HAP-1 (cell line): ENCODE measurements at regions not wholly inside any gene's neighbourhood (a gene's known extent, or its start where the extent isn't known, plus 50 kb on each side); places are given as distances from the start of the nearest gene placed in this dataset.

Experiments used
- DNase-seq, 2 experiments: peaks; one replicate each; pipeline ENCODE4 v3.0.0-alpha.2; 2016 to 2020; ENCODE audit warnings: low spot score in 2 of 2
- H3K27me3 ChIP-seq: fragments of 250-450 bp; sonication (Bioruptor Pico); 2 replicates; pipeline ENCODE4 v1.5.1; 2020; ENCODE audit warnings: low read depth, mild to moderate bottlenecking, moderate library complexity
- H3K36me3 ChIP-seq: fragments of 250-450 bp; sonication (Bioruptor Pico); replicated peaks from 2 replicates; pipeline ENCODE4 v1.5.1; 2020; ENCODE audit warnings: mild to moderate bottlenecking
- H3K4me1 ChIP-seq: fragments of 250-450 bp; sonication (Bioruptor Pico); 2 replicates; pipeline ENCODE4 v1.5.1; 2020; ENCODE audit warnings: mild to moderate bottlenecking
- H3K4me3 ChIP-seq: fragments of 250-450 bp; sonication (Bioruptor Pico); 2 replicates; pipeline ENCODE4 v1.5.1; 2020; ENCODE audit warnings: mild to moderate bottlenecking, moderate library complexity
- H3K9me3 ChIP-seq: fragments of 250-450 bp; sonication (Bioruptor Pico); 2 replicates; pipeline ENCODE4 v1.5.1; 2020; ENCODE audit warnings: mild to moderate bottlenecking, moderate library complexity
- in situ Hi-C: fragments of 300-500 bp; cut with MboI; formaldehyde crosslinking; loops from 3 replicates; pipeline ENCODE4 v1.14.3; 2020; ENCODE audit warnings: low sequenced_read_pairs, inconsistent platforms, mixed read lengths

DNA sequence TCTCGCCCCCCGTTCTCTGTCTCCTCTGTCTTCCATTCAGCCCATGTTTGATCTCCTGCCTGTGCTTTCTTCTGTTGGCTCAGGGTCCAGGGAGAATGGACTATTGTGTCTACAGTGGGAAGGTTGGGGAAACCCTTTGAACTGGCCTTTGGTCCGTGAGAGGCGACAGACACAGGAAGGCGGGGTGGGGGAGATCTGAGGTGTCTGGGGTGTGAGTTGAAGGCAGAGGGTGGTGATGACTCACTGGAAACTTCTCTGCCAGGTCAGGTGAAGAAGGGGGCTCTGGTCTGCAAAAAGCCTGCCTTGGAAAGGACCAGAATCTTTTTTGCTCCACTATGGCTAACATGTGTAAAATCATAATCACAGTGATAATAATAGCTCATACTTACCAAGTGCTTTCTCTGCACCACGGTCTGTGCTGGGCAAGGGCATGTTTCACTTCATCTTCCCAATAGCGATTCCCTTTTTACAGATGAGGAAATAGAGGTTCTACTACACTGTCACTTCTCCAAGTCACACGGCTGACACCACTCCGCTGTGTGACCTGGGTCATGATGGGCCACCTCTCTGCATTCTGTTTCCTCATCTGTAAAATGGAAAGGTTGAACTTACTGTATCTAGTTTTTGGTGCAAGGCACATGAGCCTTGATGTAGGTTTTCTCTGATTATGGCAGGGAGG lies 99.8 kb upstream of the ALX4 start:
- in situ Hi-C loops, result no loop called here
- no peaks in the 10 kb centered on the region for H3K36me3 ChIP-seq
- DNase-seq, result no peak
- H3K4me3 ChIP-seq, result no peak overlapping the region
- H3K9me3 ChIP-seq, result no peaks in the 10 kb centered on the region
- H3K27me3 ChIP-seq, result peaks cover 6% of the 10 kb centered on the region; the same call in 1 of the 2 replicates
- no peaks in the 10 kb centered on the region for H3K4me1 ChIP-seq

- no peak for DNase-seq
Observed at GRCh38 chr11:44416776-44417175, 106.8 kb upstream of the ALX4 start.

GRCh38 chr11:44417731-44418455 lies 108.0 kb upstream of the ALX4 start:
- no peaks in the 10 kb centered on the region for H3K9me3 ChIP-seq
- no peaks in the 10 kb centered on the region for H3K36me3 ChIP-seq
- H3K4me1 ChIP-seq, result no peaks in the 10 kb centered on the region
- no peak overlapping the region for H3K4me3 ChIP-seq
- peaks cover 3% of the 10 kb centered on the region; the same call in 1 of the 2 replicates for H3K27me3 ChIP-seq
- in situ Hi-C loops, result no loop called here
- DNase-seq, result no peak

More at GRCh38 chr11:44416776-44417175, 106.8 kb upstream of the ALX4 start:
- Histone ChIP-seq H3K27me3 (peaks cover 3% of the 10 kb centered on the region; the same call in 1 of the 2 replicates), H3K4me1 (no peaks in the 10 kb centered on the region), H3K4me3 (no peak overlapping the region), H3K36me3 (no peaks in the 10 kb centered on the region), H3K9me3 (no peaks in the 10 kb centered on the region)
- in situ Hi-C loops, result no loop called here

DNA sequence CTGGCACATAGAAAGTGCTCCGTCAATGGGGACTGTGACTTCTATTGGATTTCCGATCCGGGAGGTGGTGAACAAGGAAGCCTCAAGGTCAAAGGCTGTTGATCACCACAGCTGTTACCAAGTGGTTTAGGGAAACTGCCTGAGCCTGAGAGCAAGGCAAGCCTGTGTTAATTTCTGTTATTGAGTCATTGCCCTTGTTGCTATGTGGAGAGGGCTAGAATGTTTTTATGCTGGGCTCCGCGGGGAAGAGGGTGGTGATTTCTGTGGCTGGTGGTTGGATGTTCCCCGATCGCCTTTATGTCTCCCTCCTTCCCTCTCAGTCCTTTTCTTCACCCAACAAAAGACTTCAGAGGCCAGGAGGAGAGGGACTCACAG lies 108.5 kb upstream of the ALX4 start:
- Histone ChIP-seq H3K27me3 (no peaks in the 10 kb centered on the region), H3K36me3 (no peaks in the 10 kb centered on the region), H3K9me3 (no peaks in the 10 kb centered on the region), H3K4me1 (no peaks in the 10 kb centered on the region), H3K4me3 (no peak overlapping the region)
- in situ Hi-C loops, result no loop called here
- DNase-seq, result no peak

DNA sequence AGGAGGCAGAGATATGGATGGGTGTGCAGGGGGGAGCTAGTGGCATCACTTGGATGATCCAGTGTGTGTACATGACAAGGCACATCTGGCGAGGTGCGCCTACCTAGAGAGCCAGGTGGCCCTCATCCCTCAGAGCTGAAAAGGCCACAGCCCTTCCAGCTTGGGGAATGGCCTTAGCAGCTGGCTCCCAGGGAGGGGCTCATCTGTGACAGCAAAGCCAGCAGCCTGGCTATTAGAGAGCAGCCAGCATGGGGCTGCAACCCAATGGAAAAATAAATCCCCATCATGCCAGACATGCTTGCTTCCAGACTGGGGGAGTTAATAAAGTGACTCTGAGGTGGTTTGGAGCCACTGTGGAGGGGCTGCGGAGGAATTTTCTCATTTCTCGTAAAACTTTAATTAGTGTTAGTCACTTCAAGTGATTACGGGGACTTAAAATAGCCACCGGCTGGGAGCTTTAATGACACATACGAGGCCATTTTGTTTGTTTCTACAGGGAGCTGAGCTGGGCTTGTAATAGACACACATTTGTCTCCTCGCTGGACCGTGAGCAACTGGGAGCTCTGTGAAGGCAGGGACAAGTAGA lies 111.2 kb upstream of the ALX4 start:
- no peaks in the 10 kb centered on the region for H3K4me1 ChIP-seq
- no peak for DNase-seq
- H3K4me3 ChIP-seq, result no peak overlapping the region
- no peaks in the 10 kb centered on the region for H3K9me3 ChIP-seq
- no peaks in the 10 kb centered on the region for H3K27me3 ChIP-seq
- H3K36me3 ChIP-seq, result no peaks in the 10 kb centered on the region
- in situ Hi-C loops, result no loop called here

GRCh38 chr11:44423289-44423688 lies 113.3 kb upstream of the ALX4 start:
- no peak overlapping the region for H3K4me3 ChIP-seq
- H3K27me3 ChIP-seq, result no peaks in the 10 kb centered on the region
- DNase-seq, result no peak
- in situ Hi-C loops, result no loop called here
- H3K4me1 ChIP-seq, result no peaks in the 10 kb centered on the region
- no peaks in the 10 kb centered on the region for H3K9me3 ChIP-seq
- no peaks in the 10 kb centered on the region for H3K36me3 ChIP-seq

- no peak overlapping the region for H3K4me3 ChIP-seq
- no peaks in the 10 kb centered on the region for H3K4me1 ChIP-seq
- in situ Hi-C loops, result no loop called here
- no peaks in the 10 kb centered on the region for H3K36me3 ChIP-seq
- no peaks in the 10 kb centered on the region for H3K27me3 ChIP-seq
- no peaks in the 10 kb centered on the region for H3K9me3 ChIP-seq
- DNase-seq, result no peak
Observed at GRCh38 chr11:44424841-44425240, 114.9 kb upstream of the ALX4 start.

GRCh38 chr11:44426119-44426518 lies 116.2 kb upstream of the ALX4 start:
- no peaks in the 10 kb centered on the region for H3K36me3 ChIP-seq
- H3K4me3 ChIP-seq, result no peak overlapping the region
- DNase-seq, result no peak
- in situ Hi-C loops, result no loop called here
- no peaks in the 10 kb centered on the region for H3K4me1 ChIP-seq
- H3K27me3 ChIP-seq, result no peaks in the 10 kb centered on the region
- H3K9me3 ChIP-seq, result no peaks in the 10 kb centered on the region

DNA sequence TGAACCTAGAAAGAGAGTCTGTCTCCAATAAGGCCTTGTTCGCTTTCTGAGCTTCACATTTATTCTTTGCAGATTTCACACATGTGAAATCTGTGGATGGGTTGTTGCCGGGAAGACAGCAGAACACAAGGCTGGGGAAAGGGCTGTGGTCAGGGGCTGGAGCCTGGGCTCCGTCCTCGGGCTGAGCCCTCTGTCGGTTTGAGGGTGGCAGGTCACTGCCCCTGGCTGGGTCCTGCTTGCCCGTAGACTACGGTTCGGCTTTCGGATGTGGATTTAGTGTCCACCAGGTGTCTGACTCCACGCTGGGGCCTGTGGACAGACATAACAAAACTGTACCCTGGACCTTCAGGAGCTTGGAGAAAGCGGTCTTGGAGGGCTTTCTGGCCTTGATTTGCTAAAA lies 117.0 kb upstream of the ALX4 start:
- DNase-seq, result no peak
- Histone ChIP-seq H3K27me3 (no peaks in the 10 kb centered on the region), H3K36me3 (no peaks in the 10 kb centered on the region), H3K4me1 (no peaks in the 10 kb centered on the region), H3K9me3 (no peaks in the 10 kb centered on the region), H3K4me3 (no peak overlapping the region)
- in situ Hi-C loops, result no loop called here

DNA sequence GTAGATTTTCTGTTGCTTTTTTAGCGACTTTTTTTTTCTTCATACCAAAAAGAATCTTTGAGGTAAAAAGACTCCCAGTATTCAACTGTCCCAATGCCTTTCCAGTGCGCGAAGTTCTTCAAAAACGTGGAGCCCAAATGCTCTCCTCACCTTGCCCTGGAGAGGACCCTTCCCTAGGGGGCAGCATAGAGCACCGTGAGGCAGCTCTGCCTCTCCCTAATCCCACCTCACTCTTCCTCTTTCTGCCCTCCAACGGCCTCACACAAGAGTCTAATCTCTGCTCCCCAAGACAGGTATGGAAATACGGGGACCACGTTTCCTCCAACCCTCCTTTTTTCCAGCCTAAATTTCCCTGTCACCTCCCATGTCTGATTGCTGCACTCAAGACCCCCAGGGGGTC lies 117.5 kb upstream of the ALX4 start:
- in situ Hi-C loops, result no loop called here
- H3K27me3 ChIP-seq, result no peaks in the 10 kb centered on the region
- H3K9me3 ChIP-seq, result no peaks in the 10 kb centered on the region
- DNase-seq, result peak in 1 of 2 experiments; percentile 63
- H3K4me3 ChIP-seq, result no peak overlapping the region
- H3K4me1 ChIP-seq, result no peaks in the 10 kb centered on the region
- no peaks in the 10 kb centered on the region for H3K36me3 ChIP-seq

GRCh38 chr11:44430140-44430539 lies 120.2 kb upstream of the ALX4 start:
- H3K9me3 ChIP-seq, result no peaks in the 10 kb centered on the region
- DNase-seq, result no peak
- in situ Hi-C loops, result no loop called here

GRCh38 chr11:44434191-44434590 lies 124.3 kb upstream of the ALX4 start:
- Histone ChIP-seq H3K4me3 (no peak overlapping the region), H3K9me3 (no peaks in the 10 kb centered on the region), H3K36me3 (no peaks in the 10 kb centered on the region), H3K4me1 (no peaks in the 10 kb centered on the region), H3K27me3 (no peaks in the 10 kb centered on the region)
- in situ Hi-C loops, result no loop called here
- no peak for DNase-seq

More at GRCh38 chr11:44430140-44430539, 120.2 kb upstream of the ALX4 start:
- H3K27me3 ChIP-seq, result no peaks in the 10 kb centered on the region
- no peaks in the 10 kb centered on the region for H3K36me3 ChIP-seq
- H3K4me1 ChIP-seq, result no peaks in the 10 kb centered on the region
- no peak overlapping the region for H3K4me3 ChIP-seq

GRCh38 chr11:44437122-44437521 lies 127.2 kb upstream of the ALX4 start:
- no peak for DNase-seq
- H3K9me3 ChIP-seq, result 0 out of 2 replicates have a peak, but pooled peaks cover 2% of the 10 kb centered on the region
- no peak overlapping the region for H3K4me3 ChIP-seq
- in situ Hi-C loops, result no loop called here
- no peaks in the 10 kb centered on the region for H3K4me1 ChIP-seq
- no peaks in the 10 kb centered on the region for H3K27me3 ChIP-seq
- H3K36me3 ChIP-seq, result no peaks in the 10 kb centered on the region
